ENCODE measurements at regions not wholly inside any gene's neighbourhood (a gene's known extent, or its start where the extent isn't known, plus 50 kb on each side); places are given as distances from the start of the nearest gene placed in this dataset.
A peak's percentile ranks its signal among the peaks of the same experiment; 100 is the strongest.

- DNase-seq (ENCODE audit: low read depth, low spot score): no peak
Observed at GRCh38 chr7:21141476-21141875, 286.4 kb upstream of the SP4 start.

- DNase-seq (ENCODE audit: low read depth, low spot score): no peak
Observed at GRCh38 chr7:21142081-21142480, 285.8 kb upstream of the SP4 start.

DNA sequence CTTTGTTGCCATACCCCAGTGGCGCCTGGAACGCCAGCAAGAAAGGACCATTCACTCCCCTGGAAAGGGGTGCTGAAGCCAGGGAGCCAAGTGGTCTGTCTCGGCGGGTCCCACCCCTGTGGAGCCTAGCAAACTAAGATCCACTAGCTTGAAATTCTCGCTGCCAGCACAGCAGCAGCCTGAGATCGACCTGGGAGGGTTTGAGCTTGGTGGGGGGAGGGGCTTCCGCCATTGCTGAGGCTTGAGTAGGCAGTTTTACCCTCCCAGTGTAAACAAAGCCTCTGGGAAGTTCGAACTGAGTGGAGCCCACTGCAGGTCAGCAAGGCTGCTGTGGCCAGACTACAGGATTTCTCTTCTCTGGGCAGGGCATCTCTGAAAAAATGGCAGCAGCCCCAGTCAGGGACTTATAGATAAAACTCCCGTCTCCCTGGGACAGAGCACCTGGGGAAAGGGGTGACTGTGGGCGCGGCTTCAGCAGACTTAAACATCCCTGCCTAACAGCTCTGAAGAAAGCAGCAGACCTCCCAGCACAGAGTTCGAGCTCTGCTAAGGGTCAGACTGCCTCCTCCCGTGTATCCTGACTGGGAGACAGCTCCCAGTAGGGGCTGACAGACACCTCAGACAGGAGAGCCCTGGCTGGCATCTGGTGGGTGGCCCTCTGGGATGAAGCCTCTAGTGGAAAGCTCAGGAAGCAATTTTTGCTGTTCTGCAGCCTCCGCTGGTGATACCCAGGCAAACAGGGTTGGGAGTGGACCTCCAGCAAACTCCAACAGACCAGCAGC is 281.1 kb upstream of the SP4 start:
- no peak for DNase-seq (ENCODE audit: low read depth, low spot score)

DNA sequence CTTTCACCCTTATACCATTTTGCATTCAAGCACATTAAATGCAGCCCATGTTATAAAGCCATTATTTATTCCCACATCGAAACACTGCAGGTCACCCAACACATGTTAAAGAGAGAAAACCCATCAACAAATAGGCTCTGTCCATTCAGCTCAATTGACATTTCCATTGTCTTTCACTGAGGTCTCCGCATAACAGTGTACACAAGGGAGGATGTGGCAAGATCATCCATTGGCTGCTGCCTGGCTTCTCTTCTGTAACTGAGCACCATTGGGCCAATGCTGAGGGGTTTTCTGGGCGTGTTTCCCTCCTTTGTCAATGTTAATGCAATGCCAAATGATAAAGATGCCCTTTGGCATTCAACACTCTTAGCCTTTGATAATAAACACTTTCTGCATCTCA is 278.1 kb upstream of the SP4 start:
- no peak for DNase-seq (ENCODE audit: low read depth, low spot score)

DNA sequence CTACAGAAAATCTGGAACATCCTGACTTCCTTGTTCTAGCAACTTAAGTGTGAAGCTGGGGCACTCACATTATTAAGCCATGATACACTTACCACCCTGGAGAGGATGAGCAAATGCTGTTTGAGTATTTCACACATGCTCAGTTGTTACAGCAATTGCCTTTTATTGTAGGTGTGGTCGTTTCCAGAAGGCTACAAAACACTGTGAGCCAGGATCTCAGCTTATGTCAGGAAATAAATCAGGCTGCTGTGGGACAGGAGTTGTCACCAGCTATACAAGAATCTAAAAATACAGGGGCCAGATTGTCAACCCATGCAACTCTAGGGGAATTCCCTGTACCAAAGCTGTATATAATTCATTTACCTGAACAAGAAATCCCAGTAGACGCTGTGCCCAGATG is 273.3 kb upstream of the SP4 start:
- no peak for DNase-seq (ENCODE audit: low read depth, low spot score)

DNA sequence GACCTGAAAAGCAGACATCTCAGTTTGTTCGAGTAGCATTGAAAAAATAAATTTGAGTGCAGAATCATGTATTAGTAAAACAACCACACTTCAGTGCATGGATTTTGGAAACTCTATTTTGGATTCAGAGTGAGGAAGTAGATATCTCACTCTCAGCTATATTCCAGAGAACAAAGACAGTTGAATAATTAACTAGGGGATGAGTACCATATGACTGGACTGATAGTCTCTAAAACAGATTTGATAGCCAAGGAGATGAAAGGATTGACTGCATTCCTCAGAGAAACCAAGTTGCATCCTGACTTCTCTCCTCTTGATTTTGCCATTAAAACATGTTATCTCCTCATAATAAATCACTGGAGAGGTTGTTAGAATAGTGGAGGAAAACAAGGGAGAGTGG is 268.4 kb upstream of the SP4 start:
- DNase-seq (ENCODE audit: low read depth, low spot score): no peak

DNA sequence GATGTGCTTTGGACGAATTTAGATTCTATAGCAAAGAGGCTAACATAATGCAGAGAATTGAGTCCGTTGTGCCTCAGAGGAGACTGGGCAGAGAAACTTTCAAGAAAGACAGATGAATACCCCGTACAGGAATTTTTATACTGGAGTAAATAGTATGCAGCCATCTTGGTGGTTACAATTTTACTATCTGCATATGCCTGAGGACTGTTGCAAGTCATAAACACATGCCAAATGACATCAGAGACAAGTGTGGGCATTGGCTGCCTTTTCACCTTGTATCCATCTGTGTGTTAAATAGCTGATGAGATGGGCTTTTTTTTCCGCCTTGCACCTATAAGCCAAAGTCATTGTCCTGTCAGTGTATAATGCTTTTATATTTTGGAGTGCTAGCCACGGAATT is 267.5 kb upstream of the SP4 start:
- peak; percentile 13 for DNase-seq (ENCODE audit: low read depth, low spot score)

GRCh38 chr7:21167942-21168341 is 259.9 kb upstream of the SP4 start:
- DNase-seq (ENCODE audit: low read depth, low spot score): no peak

- DNase-seq (ENCODE audit: low read depth, low spot score): peak; percentile 73
Observed at GRCh38 chr7:21169667-21170580, 258.0 kb upstream of the SP4 start.

GRCh38 chr7:21172800-21173199 is 255.1 kb upstream of the SP4 start:
- no peak for DNase-seq (ENCODE audit: low read depth, low spot score)

GRCh38 chr7:21173436-21173835 is 254.4 kb upstream of the SP4 start:
- no peak for DNase-seq (ENCODE audit: low read depth, low spot score)

DNA sequence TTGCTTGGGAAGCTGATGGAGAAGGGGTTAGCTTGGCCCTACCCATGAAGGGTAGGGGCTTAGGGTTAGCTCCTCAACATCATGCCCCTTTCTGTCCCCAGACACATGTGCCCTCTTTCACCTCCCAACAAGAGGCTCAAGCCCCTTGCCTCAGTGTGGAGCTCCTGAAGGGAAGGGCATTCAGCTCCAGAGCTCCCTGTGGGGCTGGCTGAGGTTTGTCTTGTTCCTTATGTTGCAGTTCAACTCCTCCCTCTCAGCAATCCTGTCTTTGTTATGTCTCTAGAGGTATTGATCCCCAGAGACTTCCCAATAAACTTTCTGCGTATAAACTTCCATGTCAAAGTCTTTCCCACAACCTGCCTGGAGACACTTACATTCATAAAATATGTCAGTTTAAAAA is 252.2 kb upstream of the SP4 start:
- no peak for DNase-seq (ENCODE audit: low read depth, low spot score)

DNA sequence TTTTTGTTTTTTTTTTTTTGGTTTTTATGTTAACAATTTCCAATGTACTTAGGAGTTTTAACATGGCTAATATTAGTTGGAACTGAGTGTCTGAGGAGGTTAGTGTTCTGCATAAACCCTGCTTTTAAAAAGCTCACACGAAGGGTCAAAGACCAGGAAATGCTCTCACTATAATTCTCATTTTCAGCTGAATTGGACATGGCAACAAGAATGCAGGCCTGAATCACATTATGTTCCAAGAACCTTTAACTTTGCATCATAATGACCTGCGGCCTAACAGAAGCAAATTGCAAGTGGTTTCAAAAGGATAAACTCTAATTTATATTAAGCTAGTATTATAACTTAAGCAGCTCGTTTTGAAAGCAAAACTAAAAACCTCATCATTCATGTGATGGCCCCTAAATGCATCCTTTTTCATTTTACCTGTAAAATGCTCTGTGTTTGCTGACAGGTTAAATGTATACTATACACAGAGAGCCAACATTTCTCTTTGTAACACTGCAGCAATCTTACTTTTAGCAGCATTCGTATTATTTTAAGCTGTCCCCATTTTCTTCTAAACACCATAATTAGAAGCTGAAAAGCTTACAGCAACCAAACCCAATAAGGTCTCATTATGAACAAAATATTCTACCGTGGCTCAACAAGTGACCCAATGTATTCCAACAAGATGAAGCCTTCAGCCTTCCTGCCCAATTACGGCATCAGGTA is 242.8 kb upstream of the SP4 start:
- peak; percentile 44 for DNase-seq (ENCODE audit: low read depth, low spot score)

DNA sequence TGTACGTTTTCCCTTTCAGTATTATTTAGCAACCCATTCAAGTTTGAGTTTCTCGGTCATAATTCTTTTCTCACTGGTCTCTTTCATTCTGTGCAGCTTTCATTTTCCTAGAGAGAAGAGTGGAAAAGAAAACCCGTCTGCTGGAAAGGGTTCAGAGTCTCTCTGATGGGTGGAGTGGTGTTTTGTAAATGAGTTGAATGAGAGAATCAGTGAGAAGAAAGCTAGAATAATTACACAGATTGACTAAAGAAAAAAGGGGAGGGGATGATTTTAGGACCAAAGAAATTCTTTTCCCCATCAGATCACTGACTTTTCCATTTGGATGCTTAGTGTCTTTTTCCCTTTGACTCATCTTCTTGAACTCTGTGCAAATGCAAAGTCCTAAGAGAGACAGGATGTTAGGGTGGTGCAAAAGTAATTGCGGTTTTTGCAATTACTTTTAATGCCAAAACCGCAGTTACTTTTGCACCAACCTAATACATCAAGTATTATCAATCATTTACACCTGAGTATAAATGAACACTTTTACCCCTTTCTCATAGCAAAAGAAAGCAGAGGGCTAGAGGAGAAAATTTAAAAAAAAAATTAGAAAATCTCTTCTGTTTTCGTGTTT is 242.1 kb upstream of the SP4 start:
- peak; percentile 12 for DNase-seq (ENCODE audit: low read depth, low spot score)

- no peak for DNase-seq (ENCODE audit: low read depth, low spot score)
Observed at GRCh38 chr7:21191321-21192073, 236.4 kb upstream of the SP4 start.

GRCh38 chr7:21192657-21193056 is 235.2 kb upstream of the SP4 start:
- DNase-seq (ENCODE audit: low read depth, low spot score): peak; percentile 78

- no peak for DNase-seq (ENCODE audit: low read depth, low spot score)
Observed at GRCh38 chr7:21193895-21194294, 234.0 kb upstream of the SP4 start.

DNA sequence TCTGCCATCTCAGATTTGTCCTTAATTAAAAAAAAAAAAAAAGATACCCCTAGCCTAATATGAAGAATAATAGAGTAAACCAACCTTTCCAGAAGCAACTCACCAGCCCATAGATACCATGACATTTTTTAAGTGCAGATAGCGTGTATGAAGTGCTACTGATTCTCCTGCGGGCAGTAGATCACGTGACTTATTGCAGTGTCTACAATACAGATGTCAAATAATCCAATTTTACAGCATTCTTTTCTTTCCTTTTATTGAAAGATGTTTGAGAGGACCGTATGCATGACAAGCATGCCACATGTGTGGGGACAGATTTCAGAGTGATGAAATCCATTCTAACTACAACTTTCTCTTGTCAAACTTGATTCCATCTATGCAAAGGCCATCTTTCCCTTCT is 232.9 kb upstream of the SP4 start:
- no peak for DNase-seq (ENCODE audit: low read depth, low spot score)

GRCh38 chr7:21198921-21199320 is 229.0 kb upstream of the SP4 start:
- DNase-seq (ENCODE audit: low read depth, low spot score): no peak

DNA sequence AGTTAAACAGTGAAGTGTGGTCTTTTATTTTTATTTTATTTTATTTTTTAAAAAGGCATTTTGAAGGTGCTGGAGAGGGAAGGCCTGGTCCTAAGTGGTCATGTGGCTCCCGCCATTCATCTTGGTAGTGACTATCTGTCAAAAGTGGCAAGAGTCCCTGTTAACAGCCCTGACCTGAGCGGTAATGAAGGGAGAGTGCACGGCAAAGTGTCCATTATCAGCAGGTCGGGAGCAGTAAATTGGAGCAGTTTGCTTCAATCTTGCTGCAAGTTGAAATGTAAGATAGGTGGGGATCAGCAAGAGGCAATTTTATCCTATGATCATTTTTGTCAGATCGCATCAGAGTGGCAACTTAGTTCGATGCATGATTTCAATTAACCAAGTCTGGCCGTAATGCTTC is 227.4 kb upstream of the SP4 start:
- DNase-seq (ENCODE audit: low read depth, low spot score): no peak

DNA sequence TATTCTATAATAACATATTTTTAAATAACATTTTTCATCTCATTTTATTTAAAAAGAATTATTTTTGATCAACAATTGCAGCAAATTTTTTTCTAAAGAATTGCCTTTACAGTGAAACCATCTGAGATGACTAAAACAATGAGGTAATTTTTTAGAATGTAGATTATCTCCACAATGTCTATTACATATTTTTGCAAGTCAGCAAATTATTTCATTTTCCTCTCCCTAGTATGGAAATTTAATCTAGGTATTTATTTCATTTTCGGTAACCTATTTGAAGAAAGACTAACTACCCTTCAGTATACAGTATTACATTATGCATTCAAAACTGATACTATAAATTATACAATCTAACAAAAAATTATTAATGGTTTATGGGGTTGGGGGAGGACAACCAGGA is 213.2 kb upstream of the SP4 start:
- DNase-seq (ENCODE audit: low read depth, low spot score): no peak
